ENCODE measurements at regions not wholly inside any gene's neighbourhood (a gene's known extent, or its start where the extent isn't known, plus 50 kb on each side); places are given as distances from the start of the nearest gene placed in this dataset.
"Not testable (repeated sequence)": the region's sequence is repeated elsewhere in the genome, so short reads cannot be mapped to it uniquely, and the experiment has no call there.

- TF ChIP-seq, protein P1, sequence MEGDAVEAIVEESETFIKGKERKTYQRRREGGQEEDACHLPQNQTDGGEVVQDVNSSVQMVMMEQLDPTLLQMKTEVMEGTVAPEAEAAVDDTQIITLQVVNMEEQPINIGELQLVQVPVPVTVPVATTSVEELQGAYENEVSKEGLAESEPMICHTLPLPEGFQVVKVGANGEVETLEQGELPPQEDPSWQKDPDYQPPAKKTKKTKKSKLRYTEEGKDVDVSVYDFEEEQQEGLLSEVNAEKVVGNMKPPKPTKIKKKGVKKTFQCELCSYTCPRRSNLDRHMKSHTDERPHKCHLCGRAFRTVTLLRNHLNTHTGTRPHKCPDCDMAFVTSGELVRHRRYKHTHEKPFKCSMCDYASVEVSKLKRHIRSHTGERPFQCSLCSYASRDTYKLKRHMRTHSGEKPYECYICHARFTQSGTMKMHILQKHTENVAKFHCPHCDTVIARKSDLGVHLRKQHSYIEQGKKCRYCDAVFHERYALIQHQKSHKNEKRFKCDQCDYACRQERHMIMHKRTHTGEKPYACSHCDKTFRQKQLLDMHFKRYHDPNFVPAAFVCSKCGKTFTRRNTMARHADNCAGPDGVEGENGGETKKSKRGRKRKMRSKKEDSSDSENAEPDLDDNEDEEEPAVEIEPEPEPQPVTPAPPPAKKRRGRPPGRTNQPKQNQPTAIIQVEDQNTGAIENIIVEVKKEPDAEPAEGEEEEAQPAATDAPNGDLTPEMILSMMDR (IDR thresholded peaks at IDR 0.05; ENCODE audit: borderline replicate concordance, extremely low read depth, low read length, poor library complexity, severe bottlenecking) = not testable (repeated sequence)
- TF ChIP-seq EZH2 (IDR thresholded peaks at IDR 0.05; ENCODE audit: borderline replicate concordance, low read depth, low read length, severe bottlenecking) = not testable (repeated sequence)
Measured at GRCh38 chr15:21718779-21719178, 158.8 kb downstream of the POTEB start.

All from DND-41 (cell line).